HG03558 (cell line): ENCODE measurements at regions not wholly inside any gene's neighbourhood (a gene's known extent, or its start where the extent isn't known, plus 50 kb on each side); places are given as distances from the start of the nearest gene placed in this dataset.

ENCODE experiments used
- ATAC-seq: cut with Tn5 transposase; IDR thresholded peaks from one replicate; pipeline ENCODE4 v1.9.1; 2021; ENCODE audit warnings: moderate number of reproducible peaks; ENCODE audit not compliant: unreplicated experiment; ENCODE audit errors: extremely low read depth

DNA sequence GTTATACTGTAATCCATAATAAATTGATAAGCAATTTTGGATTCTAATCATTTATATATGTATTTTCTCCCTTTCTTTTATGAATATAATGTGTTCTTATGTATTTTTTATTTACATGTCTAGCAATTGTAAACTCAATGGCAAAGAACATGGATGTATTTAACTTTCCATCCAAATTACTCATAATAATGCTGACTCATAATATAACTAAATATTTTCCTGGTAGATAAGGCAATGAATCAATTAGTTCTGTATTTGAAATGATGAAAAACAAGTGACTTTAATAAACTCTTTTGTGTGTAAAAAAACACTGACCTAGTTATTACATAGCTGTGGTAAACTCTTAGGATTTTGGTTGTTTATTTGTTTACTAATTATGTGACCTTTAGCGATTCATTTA, 211.2 kb downstream of the DTHD1 start:
- ATAC-seq = no peak

DNA sequence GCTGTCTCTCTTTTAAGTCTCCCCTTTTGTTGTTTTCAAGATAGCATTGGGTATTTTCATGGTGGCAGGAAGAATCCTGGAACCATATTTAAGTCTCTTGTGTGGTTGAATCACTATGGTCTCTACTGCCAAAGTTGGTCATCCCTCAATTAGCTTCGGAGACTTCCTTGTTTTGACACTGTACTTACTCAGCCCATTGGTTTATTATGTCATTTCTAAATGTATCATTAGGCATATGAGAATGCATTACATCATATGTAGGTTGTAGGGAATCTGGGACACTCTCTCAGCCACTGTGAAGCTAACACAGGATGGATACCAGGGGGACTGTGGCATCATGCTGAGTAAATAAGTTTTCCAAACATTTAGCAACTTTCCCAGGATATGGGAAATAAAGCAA, 211.8 kb downstream of the DTHD1 start:
- no peak for ATAC-seq

DNA sequence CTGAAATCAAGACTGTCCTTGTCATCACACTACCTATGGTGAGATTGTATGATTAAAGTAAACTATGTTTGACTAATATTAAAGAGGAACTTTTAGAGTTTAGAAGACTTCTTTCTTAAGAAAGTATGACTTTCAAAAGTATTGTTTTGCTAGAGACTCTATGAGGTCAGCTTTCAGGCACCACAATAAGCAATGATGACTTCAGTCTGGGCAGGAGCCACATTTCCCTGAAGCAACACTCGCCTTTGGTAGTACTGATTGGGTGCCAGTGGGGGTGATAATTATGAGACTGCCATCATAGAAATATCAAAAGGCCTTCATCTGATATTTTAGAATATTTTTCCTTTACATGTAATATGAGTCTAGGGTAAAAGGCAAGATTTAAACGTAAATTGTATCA, 212.6 kb downstream of the DTHD1 start:
- no peak for ATAC-seq

DNA sequence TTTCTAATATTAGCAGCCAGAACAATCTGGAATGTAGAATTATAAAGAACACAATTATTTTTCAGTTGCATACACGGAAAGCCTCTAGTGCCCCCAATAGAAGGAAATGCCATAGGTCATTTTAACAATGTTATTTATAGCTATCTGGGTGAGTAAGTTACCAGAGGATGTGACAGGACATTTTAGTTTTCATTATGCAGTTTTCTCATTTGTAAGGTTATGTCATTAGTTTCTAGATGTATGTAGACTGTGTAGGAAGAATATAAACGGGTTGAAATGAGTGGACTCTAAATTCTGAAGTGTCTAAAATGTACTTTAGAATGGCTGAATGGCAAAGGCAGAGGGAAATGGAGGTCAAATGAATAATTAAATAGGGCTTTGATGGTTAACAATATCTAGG, 213.3 kb downstream of the DTHD1 start:
- ATAC-seq = no peak

DNA sequence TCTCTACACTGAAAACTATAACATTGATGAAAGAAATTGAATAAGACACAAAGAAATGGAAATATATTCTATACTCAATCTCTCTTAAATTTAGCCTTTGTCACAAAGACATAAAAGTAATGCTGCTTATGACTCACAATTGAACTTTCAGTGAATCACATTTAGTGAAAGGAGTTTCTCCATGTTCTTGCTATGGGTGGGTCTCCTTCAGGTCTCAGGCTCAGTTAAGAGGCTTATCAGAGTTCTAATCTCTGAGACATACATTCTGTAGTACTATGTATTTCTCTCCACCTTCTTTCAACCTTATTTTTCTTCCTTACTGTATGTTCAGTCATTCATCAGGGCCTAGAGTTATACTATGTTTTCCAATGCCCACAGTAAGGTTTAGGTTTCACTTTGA, 220.9 kb downstream of the DTHD1 start:
- ATAC-seq = no peak

DNA sequence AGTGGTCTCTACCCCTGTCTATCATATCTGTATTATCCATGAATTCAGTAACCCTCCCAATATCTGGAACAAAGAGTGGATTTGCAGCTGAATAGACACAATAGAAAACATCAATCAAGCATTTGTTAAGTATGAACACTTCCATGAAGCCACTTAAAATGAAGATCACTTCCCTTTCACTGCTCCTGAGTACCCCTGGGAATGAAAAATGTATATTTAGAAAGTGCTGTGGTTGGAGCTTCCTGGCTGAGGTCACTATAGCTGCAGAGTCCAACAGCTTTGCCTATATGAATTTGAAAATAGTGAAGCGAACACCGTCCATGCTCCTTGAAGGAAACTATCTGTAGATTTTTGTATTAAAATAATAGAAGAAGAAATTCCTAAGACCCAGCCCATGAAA, 227.0 kb downstream of the DTHD1 start:
- no peak for ATAC-seq

DNA sequence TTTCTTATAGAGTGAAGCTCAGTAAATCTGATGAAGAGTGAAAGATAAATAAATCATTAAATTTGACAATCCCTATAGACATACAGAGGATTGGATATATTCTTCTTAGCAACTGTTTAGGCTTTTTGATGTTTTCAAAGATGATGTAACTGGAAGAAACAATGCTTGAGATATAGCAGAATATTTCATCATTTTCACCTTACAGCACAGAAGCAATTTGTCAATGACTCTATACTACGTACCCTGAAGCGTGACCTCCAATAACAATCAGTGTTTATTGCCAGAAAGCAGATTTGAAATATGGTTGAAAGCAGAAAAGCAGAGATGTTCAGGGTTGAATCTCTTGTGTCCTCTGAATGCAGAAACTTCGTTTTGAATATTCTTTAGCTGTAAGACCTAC, 228.4 kb downstream of the DTHD1 start:
- ATAC-seq = no peak

DNA sequence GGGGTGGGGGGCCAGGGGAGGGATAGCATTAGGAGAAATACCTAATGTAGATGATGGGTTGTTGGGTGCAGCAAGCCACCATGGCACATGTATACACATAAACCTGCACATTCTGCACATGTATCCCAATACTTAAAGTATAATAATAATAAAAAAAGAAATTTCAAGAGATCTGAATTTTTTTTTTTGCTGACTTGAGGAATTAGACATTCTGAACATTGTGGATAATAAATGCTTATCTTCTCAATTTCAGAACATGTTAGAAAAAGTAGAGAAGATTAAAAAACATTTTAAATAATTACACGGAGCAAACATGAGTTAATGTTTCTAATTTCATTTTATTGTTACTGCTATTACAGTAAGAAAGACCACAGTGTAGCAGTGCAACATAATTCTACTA, 230.4 kb downstream of the DTHD1 start:
- ATAC-seq = no peak

DNA sequence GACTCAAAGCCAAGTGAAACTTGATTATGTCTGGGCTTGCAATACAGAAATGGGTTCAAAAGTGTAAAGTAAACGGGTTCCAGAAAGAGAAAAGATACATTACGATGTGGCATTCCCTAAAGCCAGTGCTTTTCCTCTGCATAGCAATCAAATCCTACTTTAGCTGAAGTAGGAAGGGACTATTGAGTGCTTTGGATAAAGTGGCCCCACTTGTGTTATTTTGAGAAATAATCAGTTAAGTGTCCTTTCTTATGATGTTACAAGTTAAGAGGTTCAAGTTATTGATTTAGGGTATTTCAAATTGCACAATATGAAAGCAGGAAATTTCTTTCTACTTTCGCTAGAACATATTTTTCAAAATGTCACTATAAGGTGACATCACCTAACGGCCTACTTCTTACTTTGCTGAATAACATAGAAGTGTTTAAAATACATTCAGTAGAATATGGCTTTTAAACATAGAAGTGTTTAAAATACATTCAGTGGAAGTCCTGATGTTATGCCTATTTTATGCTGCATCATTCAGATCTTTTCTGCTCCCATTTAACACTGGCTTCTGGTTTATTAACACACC, 235.2 kb downstream of the DTHD1 start:
- ATAC-seq = no peak

DNA sequence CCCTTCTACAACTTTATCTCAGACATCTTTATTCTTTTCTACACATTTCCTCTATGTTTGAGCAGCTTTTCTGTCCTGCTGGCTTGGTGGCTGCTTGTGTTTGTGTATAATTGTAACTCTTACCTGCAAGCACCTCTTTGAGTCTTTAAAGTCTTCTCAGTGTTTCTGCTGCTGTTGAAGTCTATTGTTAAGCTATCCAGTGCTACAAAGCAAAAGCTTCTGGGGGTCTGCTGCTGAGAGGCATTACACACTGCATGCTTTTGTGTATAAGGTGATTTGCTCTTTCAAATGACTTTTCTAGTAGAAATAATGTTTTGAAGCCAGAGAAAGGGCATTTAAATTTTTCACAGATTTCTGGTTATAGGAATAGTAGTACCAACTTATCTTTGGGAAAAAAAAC, 241.8 kb downstream of the DTHD1 start:
- ATAC-seq = no peak

DNA sequence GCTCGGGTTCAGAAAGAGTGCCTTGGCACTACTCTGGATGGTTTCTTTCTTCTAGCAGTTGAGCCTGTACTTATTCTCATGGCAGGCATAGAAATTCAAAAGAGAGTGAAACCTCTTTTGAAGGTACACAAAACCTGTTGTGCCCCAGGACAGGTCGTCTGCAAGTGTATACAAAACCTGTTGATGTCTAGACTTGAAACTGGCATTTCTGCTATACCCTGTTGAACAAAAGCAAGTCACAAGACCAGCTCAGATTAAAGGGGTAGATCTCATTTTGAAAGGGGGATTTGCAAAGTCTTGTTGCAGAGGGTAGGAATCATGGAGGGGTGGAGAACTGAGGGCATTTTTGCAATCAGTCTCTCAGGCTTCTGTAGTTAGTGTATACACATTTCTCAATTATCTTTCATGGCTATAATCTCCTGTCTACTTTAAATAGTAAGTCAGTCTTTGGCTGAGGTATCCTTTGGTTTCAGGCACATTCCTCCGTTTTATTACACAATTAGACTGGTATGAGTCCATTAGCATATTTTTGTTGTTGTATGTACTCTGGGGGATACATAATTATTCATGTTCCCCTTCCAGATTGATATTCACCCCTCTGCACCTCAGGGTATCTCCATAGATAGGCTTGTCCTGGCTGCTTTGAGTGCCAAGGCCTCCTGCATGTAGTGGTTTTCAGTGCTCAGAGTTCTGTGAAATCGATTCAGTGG, 251.4 kb downstream of the DTHD1 start:
- no peak for ATAC-seq

DNA sequence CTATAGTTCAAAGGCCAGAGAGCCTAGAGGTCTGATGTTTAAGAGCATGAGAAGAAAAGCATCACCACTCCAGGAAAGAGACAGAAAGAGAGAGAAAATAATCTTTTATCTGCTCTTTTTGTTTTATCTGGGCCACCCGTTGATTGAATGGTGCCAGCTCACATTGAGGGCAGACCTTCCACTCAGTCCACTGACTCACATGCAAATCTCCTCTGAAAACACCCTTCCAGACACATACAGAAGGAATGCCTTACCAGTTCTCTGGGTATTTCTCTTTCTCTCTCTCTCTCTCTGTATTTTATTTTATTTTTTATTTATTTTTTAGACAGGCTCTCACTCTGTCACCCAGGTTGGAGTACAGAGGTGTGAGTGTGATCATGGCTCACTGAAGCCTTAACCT, 252.5 kb downstream of the DTHD1 start:
- ATAC-seq = no peak

DNA sequence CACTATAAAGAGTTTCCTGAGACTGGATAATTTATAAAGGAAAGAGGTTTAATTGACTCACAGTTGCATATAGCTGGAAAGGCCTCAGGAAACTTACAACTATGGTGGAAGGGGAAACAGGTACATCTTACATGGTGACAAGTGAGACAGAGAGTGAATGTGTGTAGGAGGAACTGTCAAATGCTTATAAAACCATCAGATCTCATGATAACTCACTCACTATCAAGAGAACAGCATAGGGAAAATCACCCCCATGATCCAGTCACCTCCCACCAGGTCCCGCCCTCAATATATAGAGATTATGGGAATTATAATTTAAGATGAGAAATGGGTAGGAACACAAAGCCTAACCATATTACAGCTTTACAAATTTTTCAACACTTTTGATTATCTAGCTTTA, 266.0 kb downstream of the DTHD1 start:
- no peak for ATAC-seq

DNA sequence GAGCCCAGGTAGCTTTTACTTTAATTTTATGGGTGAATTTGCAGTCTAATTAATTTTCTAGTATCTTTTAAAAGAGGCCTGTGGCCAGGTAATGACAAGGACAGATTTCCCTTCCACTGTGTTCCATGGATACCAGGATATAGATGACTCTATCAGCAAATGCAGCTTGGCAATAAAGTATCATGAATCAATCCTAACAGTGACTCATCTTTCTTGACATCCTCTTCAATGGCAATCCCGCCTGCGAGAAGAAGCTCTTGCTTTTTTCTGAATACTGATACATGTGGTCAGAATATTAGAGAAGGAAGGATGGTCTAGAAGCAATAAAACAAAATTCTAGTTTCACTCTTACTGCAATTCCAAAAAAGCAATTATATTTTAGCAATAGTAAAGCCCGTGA, 267.8 kb downstream of the DTHD1 start:
- no peak for ATAC-seq

DNA sequence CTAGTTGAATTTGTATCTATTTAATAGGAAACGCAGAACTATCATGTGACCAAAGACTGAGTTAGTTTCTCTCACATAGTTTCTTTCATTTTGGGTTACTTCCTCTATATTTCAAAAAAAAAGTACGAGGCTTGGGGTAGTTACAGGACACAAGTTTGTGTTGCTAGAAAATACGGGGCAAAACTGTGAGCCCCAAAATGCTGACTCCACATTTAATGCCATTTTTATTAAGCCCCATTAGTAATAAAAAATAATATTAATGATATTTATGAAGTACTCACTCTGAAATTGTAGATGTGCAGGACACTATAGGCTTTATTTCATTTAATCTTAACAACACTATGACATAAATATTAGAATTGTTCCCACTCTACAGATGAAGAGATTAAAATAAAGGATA, 268.6 kb downstream of the DTHD1 start:
- no peak for ATAC-seq

DNA sequence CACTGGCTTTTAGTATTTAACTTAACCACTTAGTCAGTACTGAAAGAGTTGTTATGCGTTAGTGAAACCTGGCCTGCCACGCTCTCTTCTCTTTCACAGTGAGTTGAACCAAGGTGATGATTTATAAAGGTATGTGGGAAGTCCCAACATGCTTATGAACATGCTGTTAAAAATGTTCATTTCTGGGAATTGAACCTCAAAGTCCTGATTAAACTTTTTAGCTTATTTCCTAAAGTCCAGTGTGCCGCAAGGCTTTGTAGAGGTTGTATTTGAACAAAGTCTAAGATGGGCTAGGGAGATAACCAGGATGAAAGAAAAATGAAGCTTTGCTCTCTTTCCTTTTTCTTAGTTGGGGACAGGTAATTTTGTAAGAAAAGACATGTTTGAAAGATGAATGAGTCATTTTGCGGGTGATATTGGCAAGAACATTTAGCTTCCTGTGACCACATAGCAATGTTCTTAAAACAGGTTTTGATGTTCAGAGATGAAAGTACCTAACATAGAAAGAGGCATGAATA, 270.3 kb downstream of the DTHD1 start:
- peak; percentile 75 for ATAC-seq

DNA sequence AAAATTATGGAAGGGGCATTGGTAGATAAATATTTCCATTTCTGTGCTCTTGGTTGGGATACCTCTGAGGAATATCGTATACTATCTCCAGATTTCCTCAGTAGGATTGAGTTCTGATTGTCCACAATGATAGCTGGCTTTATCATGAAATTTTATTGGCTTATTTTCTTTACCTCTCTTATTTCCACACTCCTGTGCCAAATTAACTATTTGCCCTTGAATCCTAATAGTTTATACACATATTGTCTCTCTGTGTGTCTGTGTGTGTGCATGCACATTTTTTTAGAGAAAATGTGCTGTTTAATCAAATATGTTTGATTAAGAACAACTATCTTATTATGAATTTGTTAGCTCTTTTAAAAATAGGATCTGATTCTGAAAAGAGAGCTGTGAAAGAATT, 271.6 kb downstream of the DTHD1 start:
- no peak for ATAC-seq

DNA sequence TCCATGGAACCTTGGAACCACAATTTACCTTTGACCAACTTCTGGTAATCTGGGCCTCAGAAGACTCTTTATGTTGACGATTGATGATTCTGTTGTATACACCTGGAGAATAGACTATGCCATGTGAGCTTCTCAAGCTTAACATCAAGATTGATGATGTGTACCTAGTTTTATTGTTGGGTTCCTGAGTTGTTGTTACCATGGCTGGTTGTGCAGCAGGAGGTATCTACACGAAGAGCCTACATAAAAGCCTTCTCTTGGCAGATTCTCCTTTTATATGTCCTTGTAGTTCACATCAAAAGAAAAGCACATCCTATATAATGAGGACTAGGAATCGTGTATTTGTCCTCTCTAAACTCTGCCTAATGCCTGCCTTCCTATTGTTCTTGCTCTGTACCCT, 272.0 kb downstream of the DTHD1 start:
- ATAC-seq = no peak

DNA sequence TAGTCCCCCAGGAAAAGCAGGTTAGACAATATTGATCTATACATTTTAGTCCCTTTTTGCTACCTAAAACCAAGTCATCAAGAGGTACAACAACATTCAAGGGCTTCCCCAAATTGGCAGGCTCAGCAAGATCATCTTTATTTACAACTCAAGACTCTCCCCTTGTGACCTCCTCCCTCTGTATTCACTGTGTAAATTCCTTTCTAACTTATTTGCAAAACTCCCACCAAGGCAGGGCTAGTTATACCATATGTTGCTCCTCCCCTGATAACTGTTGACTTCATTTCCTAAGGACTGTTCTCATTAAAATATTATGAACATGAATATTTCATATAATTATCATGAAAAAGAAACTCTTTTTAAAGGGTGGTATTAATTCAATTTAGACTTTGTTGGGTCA, 275.6 kb downstream of the DTHD1 start:
- no peak for ATAC-seq

DNA sequence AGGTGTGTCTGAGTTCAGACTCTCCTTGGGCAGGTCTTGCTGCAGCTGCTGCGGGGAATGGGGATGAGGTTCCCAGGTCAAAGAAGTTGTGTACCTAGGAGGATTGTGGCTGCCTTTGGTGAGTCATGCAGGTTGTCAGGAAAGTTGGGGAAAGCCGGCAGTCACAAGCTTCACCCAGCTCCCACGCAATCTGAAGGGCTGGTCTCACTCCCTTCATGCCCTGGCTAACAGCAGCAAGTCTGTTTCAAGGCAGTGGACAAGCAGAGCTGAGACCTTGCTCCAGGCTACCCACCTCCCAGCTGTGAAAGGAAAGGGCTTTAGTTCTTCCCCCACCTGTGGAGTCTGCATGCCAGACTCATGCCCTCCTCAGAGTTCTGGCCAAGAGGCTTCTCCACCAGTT, 287.2 kb downstream of the DTHD1 start:
- no peak for ATAC-seq

DNA sequence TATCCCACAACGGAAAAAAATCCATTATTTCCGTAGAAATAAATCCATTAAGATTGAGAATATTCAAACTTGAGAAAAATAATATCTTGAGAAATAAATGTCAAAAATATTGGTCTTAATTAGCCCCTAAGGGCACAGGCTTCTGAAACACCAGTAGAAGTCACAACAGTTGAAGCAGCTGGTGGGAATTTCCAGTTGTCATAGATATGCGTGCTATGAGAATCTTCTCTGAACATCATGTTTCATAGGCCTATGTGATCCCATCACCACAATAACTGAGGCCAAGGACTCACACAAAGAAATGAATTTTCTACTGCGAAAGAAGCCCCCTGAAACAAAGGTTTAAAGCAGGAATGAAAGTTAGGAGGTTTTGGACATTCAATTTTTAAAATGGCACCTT, 292.0 kb downstream of the DTHD1 start:
- no peak for ATAC-seq

DNA sequence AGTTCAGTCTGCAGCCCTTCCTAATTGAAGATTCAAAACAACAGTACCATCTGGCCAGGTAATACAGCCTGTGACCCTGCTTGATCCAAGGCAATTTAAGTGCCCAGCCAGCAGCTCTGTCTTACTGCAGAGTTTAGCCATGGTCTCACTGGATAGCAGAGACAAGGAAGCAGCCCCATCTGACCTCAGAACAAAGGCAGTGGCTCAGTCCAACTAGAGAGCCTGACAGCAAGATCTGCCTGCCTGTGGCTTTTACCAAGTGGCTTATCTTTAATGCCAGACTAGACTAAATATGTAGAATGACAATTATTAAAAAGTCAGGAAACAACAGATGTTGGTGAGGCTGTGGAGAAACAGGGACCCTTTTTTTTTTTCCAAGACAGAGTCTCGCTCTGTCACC, 293.4 kb downstream of the DTHD1 start:
- no peak for ATAC-seq
